NCI-H2081 treated with DMSO at 0.1 percent for 48 hours (cell line): ENCODE measurements at regions not wholly inside any gene's neighbourhood (a gene's known extent, or its start where the extent isn't known, plus 50 kb on each side); places are given as distances from the start of the nearest gene placed in this dataset.

ENCODE experiments used
- DNase-seq: peaks from one replicate; lab custom pipeline; 2025; lab: John Stamatoyannopoulos, UW

- DNase-seq: no peak
Observed at GRCh38 chr4:100799761-100800539, 282.1 kb upstream of the EMCN start.

GRCh38 chr4:100797791-100798190 lies 280.0 kb upstream of the EMCN start:
- no peak for DNase-seq

- no peak for DNase-seq
Observed at GRCh38 chr4:100797356-100797755, 279.5 kb upstream of the EMCN start.

- no peak for DNase-seq
Observed at GRCh38 chr4:100796332-100796731, 278.5 kb upstream of the EMCN start.

GRCh38 chr4:100795581-100795980 lies 277.8 kb upstream of the EMCN start:
- DNase-seq: no peak

- no peak for DNase-seq
Observed at GRCh38 chr4:100790836-100791615, 273.2 kb upstream of the EMCN start.

GRCh38 chr4:100789991-100790390 lies 272.2 kb upstream of the EMCN start:
- DNase-seq: no peak

- DNase-seq: no peak
Observed at GRCh38 chr4:100786481-100786880, 268.7 kb upstream of the EMCN start.

- DNase-seq: no peak
Observed at GRCh38 chr4:100782356-100782755, 264.5 kb upstream of the EMCN start.

- no peak for DNase-seq
Observed at GRCh38 chr4:100781435-100781834, 263.6 kb upstream of the EMCN start.

- no peak for DNase-seq
Observed at GRCh38 chr4:100780126-100780525, 262.3 kb upstream of the EMCN start.

- no peak for DNase-seq
Observed at GRCh38 chr4:100778431-100778830, 260.6 kb upstream of the EMCN start.

GRCh38 chr4:100762738-100763137 lies 244.9 kb upstream of the EMCN start:
- DNase-seq: no peak

GRCh38 chr4:100754751-100755150 lies 236.9 kb upstream of the EMCN start:
- DNase-seq: no peak

- no peak for DNase-seq
Observed at GRCh38 chr4:100746141-100746739, 228.4 kb upstream of the EMCN start.

GRCh38 chr4:100742045-100742444 lies 224.2 kb upstream of the EMCN start:
- no peak for DNase-seq

- DNase-seq: no peak
Observed at GRCh38 chr4:100739426-100739825, 221.6 kb upstream of the EMCN start.

GRCh38 chr4:100738196-100739165 lies 220.7 kb upstream of the EMCN start:
- DNase-seq: no peak

GRCh38 chr4:100736641-100737451 lies 219.0 kb upstream of the EMCN start:
- no peak for DNase-seq

GRCh38 chr4:100728861-100729260 lies 211.0 kb upstream of the EMCN start:
- no peak for DNase-seq

GRCh38 chr4:100722866-100723459 lies 205.1 kb upstream of the EMCN start:
- no peak for DNase-seq
